Neural progenitor cell (in vitro differentiated cells): ENCODE measurements at regions not wholly inside any gene's neighbourhood (a gene's known extent, or its start where the extent isn't known, plus 50 kb on each side); places are given as distances from the start of the nearest gene placed in this dataset.

Experiments
- DNase-seq: peaks from one replicate; pipeline ENCODE4 v3.0.0-alpha.2; 2016; ENCODE audit warnings: low spot score
- H2AFZ ChIP-seq: fragments of 200-600 bp; sonication (generic); replicated peaks from 2 replicates; pipeline ENCODE4 v1.6.1; 2016; ENCODE audit warnings: antibody characterized with exemption
- H3F3A ChIP-seq: fragments of 200-600 bp; sonication (generic); 2 replicates; pipeline ENCODE4 v1.6.1; 2016; ENCODE audit warnings: antibody characterized with exemption, low read depth
- H3K27ac ChIP-seq: fragments of 200-600 bp; sonication (generic); 2 replicates; pipeline ENCODE4 v1.5.1; 2016; ENCODE audit warnings: mild to moderate bottlenecking
- H3K27me3 ChIP-seq: fragments of 200-600 bp; sonication (generic); 2 replicates; pipeline ENCODE4 v1.6.1; 2016; ENCODE audit warnings: mild to moderate bottlenecking, moderate library complexity
- H3K36me3 ChIP-seq: fragments of 200-600 bp; sonication (generic); 2 replicates; pipeline ENCODE4 v1.5.1; 2016
- H3K4me1 ChIP-seq: fragments of 200-600 bp; sonication (generic); 2 replicates; pipeline ENCODE4 v1.6.1; 2016; ENCODE audit warnings: mixed run types
- H3K4me2 ChIP-seq: fragments of 200-600 bp; sonication (generic); 2 replicates; pipeline ENCODE4 v1.6.1; 2016
- H3K4me3 ChIP-seq: fragments of 200-600 bp; sonication (generic); 2 replicates; pipeline ENCODE4 v1.5.1; 2016
- H3K79me2 ChIP-seq: fragments of 200-600 bp; sonication (generic); 2 replicates; pipeline ENCODE4 v1.6.1; 2016; ENCODE audit warnings: low read depth
- H3K9ac ChIP-seq: fragments of 200-600 bp; sonication (generic); 2 replicates; pipeline ENCODE4 v1.6.1; 2016
- H3K9me3 ChIP-seq: fragments of 200-600 bp; sonication (generic); 2 replicates; pipeline ENCODE4 v1.5.1; 2016; ENCODE audit warnings: low read depth
- H4K20me1 ChIP-seq: fragments of 200-600 bp; sonication (generic); 2 replicates; pipeline ENCODE4 v1.6.1; 2016; ENCODE audit warnings: low read depth
- H3K27ac Mint-ChIP-seq: 3 replicates; pipeline ENCODE4 v1.8.0; 2021; ENCODE audit warnings: mixed read lengths
- H3K27me3 Mint-ChIP-seq: 2 replicates; pipeline ENCODE4 v1.8.0; 2022; ENCODE audit warnings: low read depth, mild to moderate bottlenecking, inconsistent platforms, moderate library complexity, mixed read lengths; ENCODE audit not compliant: insufficient read depth
- H3K36me3 Mint-ChIP-seq: 3 replicates; pipeline ENCODE4 v1.8.0; 2021; ENCODE audit warnings: mixed read lengths
- H3K4me1 Mint-ChIP-seq: 3 replicates; pipeline ENCODE4 v1.8.0; 2021; ENCODE audit warnings: mixed read lengths
- H3K4me3 Mint-ChIP-seq: 3 replicates; pipeline ENCODE4 v1.8.0; 2021; ENCODE audit warnings: mild to moderate bottlenecking, moderate library complexity, mixed read lengths
- H3K9me3 Mint-ChIP-seq: 3 replicates; pipeline ENCODE4 v1.8.0; 2020; ENCODE audit warnings: mixed read lengths
- EZH2 ChIP-seq: fragments of 200-600 bp; sonication (generic); IDR thresholded peaks from 2 replicates; pipeline ENCODE4 v1.6.1; 2017; ENCODE audit warnings: antibody characterized with exemption, mild to moderate bottlenecking, moderate library complexity
- EZH2phosphoT487 ChIP-seq: fragments of 200-600 bp; sonication (generic); IDR thresholded peaks from 2 replicates; pipeline ENCODE4 v1.6.1; 2017; ENCODE audit warnings: antibody characterized with exemption
- TF ChIP-seq, protein P1 (sequence below): fragments of 200-600 bp; sonication (generic); IDR thresholded peaks from 2 replicates; pipeline ENCODE4 v1.5.1; 2017; ENCODE audit warnings: antibody characterized with exemption, mild to moderate bottlenecking

DNA sequence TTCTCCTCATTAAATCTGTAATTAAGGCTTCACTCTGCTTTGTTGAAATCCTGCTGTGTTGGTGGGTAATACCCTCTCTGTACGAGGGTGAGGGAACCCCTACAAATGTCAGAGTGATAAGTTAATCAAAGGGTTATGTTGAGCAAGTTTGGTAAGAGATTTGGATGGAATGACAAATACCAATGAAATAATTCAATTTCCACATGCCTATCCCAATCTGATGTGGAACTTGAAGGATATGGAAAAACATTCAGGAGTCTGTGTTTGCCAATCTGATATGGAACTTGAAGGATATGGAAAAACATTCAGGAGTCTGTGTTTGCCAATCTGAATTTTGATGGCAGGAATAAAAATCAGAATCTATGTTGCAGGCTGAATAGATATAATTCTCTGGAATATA lies 910.2 kb downstream of the TUSC7 start:
- H3K4me1 Mint-ChIP-seq: peaks cover 12% of the 10 kb centered on the region

DNA sequence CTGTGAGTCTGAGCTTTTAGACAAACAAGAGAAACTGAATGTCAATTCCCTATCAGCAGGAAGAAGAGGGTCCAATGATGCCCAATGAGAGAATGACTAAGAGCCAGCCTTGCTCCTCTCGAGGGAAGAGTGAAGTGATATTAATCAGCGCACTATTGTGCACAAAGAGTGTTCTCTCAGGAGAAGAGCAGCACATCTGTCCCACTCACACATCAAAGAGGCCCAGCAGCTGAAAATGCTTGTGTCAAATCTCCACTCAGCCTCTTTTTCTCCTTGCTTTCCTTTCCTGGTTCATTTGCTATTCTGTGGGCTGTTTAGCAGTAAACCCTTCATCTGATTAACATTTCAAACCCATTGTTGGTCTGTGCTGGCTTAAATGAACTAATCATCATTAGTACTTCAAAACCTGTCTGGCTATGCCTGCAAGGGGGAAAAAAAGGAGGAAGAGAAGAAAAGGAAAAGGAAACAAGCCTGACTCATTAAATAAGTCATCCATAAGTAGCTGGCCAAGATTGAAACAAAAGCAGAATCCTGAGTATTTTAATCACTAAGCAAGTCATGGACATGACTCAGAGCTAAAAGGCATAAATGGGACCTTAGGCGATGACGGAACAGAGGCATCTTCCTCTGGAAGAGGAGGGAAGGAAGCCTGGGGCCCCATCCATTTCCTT lies 912.7 kb downstream of the TUSC7 start:
- Mint-ChIP-seq H3K27me3 (peaks cover 4% of the 10 kb centered on the region), H3K4me1 (peaks cover 8% of the 10 kb centered on the region), H3K9me3 (no peaks in the 10 kb centered on the region), H3K4me3 (no peak overlapping the region), H3K27ac (no peak overlapping the region), H3K36me3 (no peaks in the 10 kb centered on the region)
- Histone ChIP-seq H3K4me3 (no peak overlapping the region), H3K27me3 (no peaks in the 10 kb centered on the region), H3K9me3 (no peaks in the 10 kb centered on the region), H3F3A (peaks cover 11% of the 10 kb centered on the region), H3K27ac (peak overlapping the region; percentile 60), H3K4me1 (peaks cover 13% of the 10 kb centered on the region), H3K9ac (no peak overlapping the region), H2AFZ (no peak overlapping the region), H3K4me2 (peak overlapping the region; percentile 1), H3K36me3 (no peaks in the 10 kb centered on the region), H4K20me1 (no peaks in the 10 kb centered on the region), H3K79me2 (no peaks in the 10 kb centered on the region)
- TF ChIP-seq, protein P1, sequence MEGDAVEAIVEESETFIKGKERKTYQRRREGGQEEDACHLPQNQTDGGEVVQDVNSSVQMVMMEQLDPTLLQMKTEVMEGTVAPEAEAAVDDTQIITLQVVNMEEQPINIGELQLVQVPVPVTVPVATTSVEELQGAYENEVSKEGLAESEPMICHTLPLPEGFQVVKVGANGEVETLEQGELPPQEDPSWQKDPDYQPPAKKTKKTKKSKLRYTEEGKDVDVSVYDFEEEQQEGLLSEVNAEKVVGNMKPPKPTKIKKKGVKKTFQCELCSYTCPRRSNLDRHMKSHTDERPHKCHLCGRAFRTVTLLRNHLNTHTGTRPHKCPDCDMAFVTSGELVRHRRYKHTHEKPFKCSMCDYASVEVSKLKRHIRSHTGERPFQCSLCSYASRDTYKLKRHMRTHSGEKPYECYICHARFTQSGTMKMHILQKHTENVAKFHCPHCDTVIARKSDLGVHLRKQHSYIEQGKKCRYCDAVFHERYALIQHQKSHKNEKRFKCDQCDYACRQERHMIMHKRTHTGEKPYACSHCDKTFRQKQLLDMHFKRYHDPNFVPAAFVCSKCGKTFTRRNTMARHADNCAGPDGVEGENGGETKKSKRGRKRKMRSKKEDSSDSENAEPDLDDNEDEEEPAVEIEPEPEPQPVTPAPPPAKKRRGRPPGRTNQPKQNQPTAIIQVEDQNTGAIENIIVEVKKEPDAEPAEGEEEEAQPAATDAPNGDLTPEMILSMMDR: no peak
- no peak for TF ChIP-seq EZH2
- no peak for TF ChIP-seq EZH2phosphoT487
- peak; percentile 57 for DNase-seq

More for the DNA sequence above, 910.2 kb downstream of the TUSC7 start:
- Histone ChIP-seq H3F3A (peaks cover 11% of the 10 kb centered on the region), H2AFZ (no peak overlapping the region), H3K27ac (no peak overlapping the region), H3K36me3 (no peaks in the 10 kb centered on the region), H3K27me3 (no peaks in the 10 kb centered on the region), H3K4me2 (no peak overlapping the region), H3K4me1 (peaks cover 13% of the 10 kb centered on the region), H3K9me3 (no peaks in the 10 kb centered on the region), H4K20me1 (no peaks in the 10 kb centered on the region), H3K4me3 (no peak overlapping the region), H3K9ac (no peak overlapping the region), H3K79me2 (no peaks in the 10 kb centered on the region)
- Mint-ChIP-seq H3K27ac (no peak overlapping the region), H3K4me3 (no peak overlapping the region), H3K9me3 (no peaks in the 10 kb centered on the region), H3K36me3 (no peaks in the 10 kb centered on the region), H3K27me3 (peaks cover 2% of the 10 kb centered on the region)
- DNase-seq: no peak
- no peak for TF ChIP-seq EZH2phosphoT487
- no peak for TF ChIP-seq EZH2
- TF ChIP-seq, protein P1: no peak

DNA sequence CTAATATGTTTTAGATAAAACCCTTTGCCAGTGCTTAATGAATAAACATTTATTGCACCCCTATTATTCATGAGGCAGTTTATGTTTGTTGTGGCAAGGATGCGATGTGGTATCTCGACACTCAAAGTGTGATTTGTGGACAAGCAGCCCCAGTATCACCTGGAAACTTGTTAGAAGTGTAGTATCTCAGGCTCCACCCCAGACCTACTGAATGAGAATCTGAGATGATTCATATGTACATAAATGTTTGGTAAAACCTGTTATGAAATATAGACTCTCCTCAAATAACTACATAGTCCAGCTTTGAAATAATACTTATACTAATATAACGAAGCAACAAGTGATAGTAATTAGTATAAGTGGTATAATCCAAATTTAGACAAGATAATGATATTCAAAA lies 914.8 kb downstream of the TUSC7 start:
- Histone ChIP-seq H2AFZ (no peak overlapping the region), H3K9ac (no peak overlapping the region), H3K9me3 (no peaks in the 10 kb centered on the region), H3K4me1 (peaks cover 19% of the 10 kb centered on the region), H3K27ac (no peak overlapping the region), H3K79me2 (no peaks in the 10 kb centered on the region), H3K36me3 (no peaks in the 10 kb centered on the region), H3K4me3 (no peak overlapping the region), H3F3A (peaks cover 11% of the 10 kb centered on the region), H3K4me2 (no peak overlapping the region), H4K20me1 (no peaks in the 10 kb centered on the region), H3K27me3 (no peaks in the 10 kb centered on the region)
- no peaks in the 10 kb centered on the region for H3K36me3 Mint-ChIP-seq
- peaks cover 2% of the 10 kb centered on the region for H3K27me3 Mint-ChIP-seq
- DNase-seq: no peak
- H3K4me3 Mint-ChIP-seq: no peak overlapping the region
- TF ChIP-seq, protein P1: no peak
- no peak for TF ChIP-seq EZH2
- TF ChIP-seq EZH2phosphoT487: no peak
- H3K9me3 Mint-ChIP-seq: no peaks in the 10 kb centered on the region
- H3K4me1 Mint-ChIP-seq: peaks cover 13% of the 10 kb centered on the region
- no peak overlapping the region for H3K27ac Mint-ChIP-seq
